GM12878 (cell line): ENCODE measurements at regions not wholly inside any gene's neighbourhood (a gene's known extent, or its start where the extent isn't known, plus 50 kb on each side); places are given as distances from the start of the nearest gene placed in this dataset.

Source experiments
- ATAC-seq: fragments of 200-7000 bp; cut with Tn5 transposase; 3 replicates; pipeline ENCODE4 v1.9.1; 2020; ENCODE audit warnings: mild to moderate bottlenecking, moderate library complexity
- BruUV-seq: library from RNA; stranded (reverse); fragments of 400-500 nt; replicated peaks from 2 replicates; lab custom pipeline; 2021; lab: Mats Ljungman, UMichigan
- CTCF ChIA-PET: fragments of 300-600 bp; sonication (Branson Sonifier 250); formaldehyde crosslinking; extraction: SDS; loops from one replicate; lab custom pipeline; 2021; ENCODE audit warnings: inconsistent platforms; lab: Yijun Ruan, JAX
- POLR2A ChIA-PET: fragments of 350-600 bp; formaldehyde crosslinking; extraction: SDS; loops from one replicate; lab custom pipeline; 2021; ENCODE audit warnings: inconsistent platforms; lab: Charles Lee
- RAD21 ChIA-PET: fragments of 300-600 bp; sonication (Branson Sonifier 250); formaldehyde crosslinking; loops from one replicate; lab custom pipeline; 2023; ENCODE audit warnings: antibody characterized with exemption; ENCODE audit not compliant: unreplicated experiment; lab: Charles Lee
- SMC1A ChIA-PET: fragments of 300-600 bp; sonication (Branson Sonifier 250); formaldehyde crosslinking; loops from one replicate; lab custom pipeline; 2023; ENCODE audit not compliant: unreplicated experiment, uncharacterized antibody; lab: Charles Lee
- DNase-seq: peaks from one replicate; pipeline ENCODE4 v3.0.0-alpha.2; 2011; ENCODE audit warnings: low read depth, low spot score
- FAIRE-seq: peaks from 3 replicates; lab custom pipeline; 2011; peaks lifted over from hg19 to GRCh38; lab: Jason Lieb, UNC
- H2AFZ ChIP-seq: 2 replicates; pipeline ENCODE4 v1.6.0; 2011; ENCODE audit warnings: low read depth, low read length, control low read depth; ENCODE audit not compliant: control insufficient read depth
- H3K27ac ChIP-seq: 2 replicates; pipeline ENCODE4 v1.5.1; 2011; ENCODE audit warnings: control low read depth; ENCODE audit not compliant: control insufficient read depth, insufficient read depth
- H3K27me3 ChIP-seq, 2 experiments: replicated peaks in 1 of 2; 2 replicates each; pipeline versions ENCODE4 v1.6.0 to v1.6.1; 2011; ENCODE audit warnings: low read length in 1 of 2; ENCODE audit not compliant: control insufficient read depth in 2 of 2, insufficient read depth in 2 of 2
- H3K36me3 ChIP-seq, 2 experiments: 2 replicates each; pipeline ENCODE4 v1.5.1; 2011; ENCODE audit warnings: low read length in 1 of 2; ENCODE audit not compliant: control insufficient read depth in 2 of 2, insufficient read depth in 2 of 2
- H3K4me1 ChIP-seq: 2 replicates; pipeline ENCODE4 v1.6.1; 2011; ENCODE audit warnings: mild to moderate bottlenecking, low read length, moderate library complexity, mixed read lengths; ENCODE audit not compliant: control insufficient read depth, insufficient read depth
- H3K4me2 ChIP-seq: 2 replicates; pipeline ENCODE4 v1.6.0; 2011; ENCODE audit warnings: control low read depth; ENCODE audit not compliant: control insufficient read depth, insufficient read depth
- H3K4me3 ChIP-seq: fragments of 200-600 bp; sonication (generic); 2 replicates; pipeline ENCODE4 v1.5.1; 2016
- H3K79me2 ChIP-seq: 2 replicates; pipeline ENCODE4 v1.6.0; 2011; ENCODE audit warnings: low read length; ENCODE audit not compliant: control insufficient read depth, insufficient read depth
- H3K9ac ChIP-seq: 2 replicates; pipeline ENCODE4 v1.8.0; 2011; ENCODE audit warnings: low read length, control low read depth, mixed read lengths; ENCODE audit not compliant: control insufficient read depth, insufficient read depth
- H3K9me3 ChIP-seq: replicated peaks from 3 replicates; pipeline ENCODE4 v1.5.1; 2011; ENCODE audit warnings: mild to moderate bottlenecking, low read length; ENCODE audit not compliant: control insufficient read depth, insufficient read depth
- H4K20me1 ChIP-seq: 2 replicates; pipeline ENCODE4 v1.6.0; 2011; ENCODE audit not compliant: control insufficient read depth, insufficient read depth
- BCL3 ChIP-seq: IDR thresholded peaks from 2 replicates; pipeline ENCODE4 v1.6.1; 2011; ENCODE audit warnings: borderline replicate concordance, low read depth, mild to moderate bottlenecking, moderate library complexity, low read length; ENCODE audit not compliant: insufficient read depth, poor library complexity, severe bottlenecking
- CBX5 ChIP-seq: sonication (generic); IDR thresholded peaks from 2 replicates; pipeline ENCODE4 v1.6.1; 2016; ENCODE audit warnings: low read depth, moderate library complexity, mild to moderate bottlenecking, inconsistent platforms
- CHD4 ChIP-seq: fragments of 200-600 bp; sonication (generic); IDR thresholded peaks from 2 replicates; pipeline ENCODE4 v1.6.1; 2016; ENCODE audit warnings: mild to moderate bottlenecking
- CREB1 ChIP-seq: IDR thresholded peaks from 2 replicates; pipeline ENCODE4 v1.6.1; 2012; ENCODE audit warnings: low read depth, mild to moderate bottlenecking, inconsistent platforms
- HDAC2 ChIP-seq: fragments of 200-600 bp; sonication (generic); IDR thresholded peaks from 2 replicates; pipeline ENCODE4 v1.6.1; 2017
- HDGF ChIP-seq: fragments of 450-650 bp; IDR thresholded peaks from 2 replicates; pipeline ENCODE4 v1.6.1; 2016; ENCODE audit warnings: antibody characterized with exemption
- IRF4 ChIP-seq: IDR thresholded peaks from 2 replicates; pipeline ENCODE4 v1.6.1; 2011; ENCODE audit warnings: low read depth, low read length
- MEF2B ChIP-seq: fragments of 450-650 bp; IDR thresholded peaks from 2 replicates; pipeline ENCODE4 v1.6.1; 2018; ENCODE audit warnings: mild to moderate bottlenecking, moderate library complexity; ENCODE audit not compliant: partially characterized antibody, poor library complexity, severe bottlenecking
- MYB ChIP-seq: fragments of 150-350 bp; IDR thresholded peaks from 2 replicates; pipeline ENCODE4 v1.6.1; 2014; ENCODE audit warnings: mild to moderate bottlenecking, low read depth, low read length, borderline replicate concordance
- PAX8 ChIP-seq: fragments of 450-650 bp; IDR thresholded peaks from 2 replicates; pipeline ENCODE4 v1.6.1; 2017; ENCODE audit warnings: mild to moderate bottlenecking, moderate library complexity
- PKNOX1 ChIP-seq: fragments of 450-650 bp; IDR thresholded peaks from 2 replicates; pipeline ENCODE4 v1.6.1; 2016; ENCODE audit warnings: mild to moderate bottlenecking
- RB1 ChIP-seq: fragments of 450-650 bp; formaldehyde crosslinking; IDR thresholded peaks from 2 replicates; pipeline ENCODE4 v1.6.1; 2017; ENCODE audit warnings: mild to moderate bottlenecking, borderline replicate concordance
- RCOR1 ChIP-seq: conservative IDR thresholded peaks from 2 replicates; pipeline ENCODE4 v1.6.1; 2012; ENCODE audit warnings: low read depth, low read length, improper control_type of control experiment
- SMAD1 ChIP-seq: fragments of 450-650 bp; IDR thresholded peaks from 2 replicates; pipeline ENCODE4 v1.6.1; 2018; ENCODE audit warnings: mild to moderate bottlenecking, low read depth; ENCODE audit not compliant: partially characterized antibody
- SMAD5 ChIP-seq: IDR thresholded peaks from 2 replicates; pipeline ENCODE4 v1.6.1; 2016; ENCODE audit warnings: antibody characterized with exemption, low read depth
- SUZ12 ChIP-seq: fragments of 200-600 bp; sonication (generic); IDR thresholded peaks from one replicate; pipeline ENCODE4 v1.6.1; 2018; ENCODE audit warnings: antibody characterized with exemption, mild to moderate bottlenecking; ENCODE audit not compliant: unreplicated experiment
- WRNIP1 ChIP-seq: IDR thresholded peaks from 2 replicates; pipeline ENCODE4 v1.6.1; 2011; ENCODE audit warnings: low read depth, low read length, improper control_type of control experiment, borderline replicate concordance
- ZNF687 ChIP-seq: fragments of 450-650 bp; IDR thresholded peaks from 2 replicates; pipeline ENCODE4 v1.6.1; 2017; ENCODE audit warnings: mild to moderate bottlenecking, moderate library complexity
- WGBS: methylation state at CpG from one replicate; pipeline ENCODE4 v1.1.6; 2016; ENCODE audit warnings: low lambda C conversion rate; ENCODE audit not compliant: insufficient replicate concordance, insufficient coverage; ENCODE audit errors: missing lambda C conversion rate; 5-methylcytosine and 5-hydroxymethylcytosine counted together
- in situ Hi-C: fragments of 300-500 bp; cut with MboI; formaldehyde crosslinking; loops from 9 replicates; pipeline ENCODE4 v1.14.3; 2018; ENCODE audit warnings: mixed read lengths
- intact Hi-C: fragments of 100-400 bp; cut with micrococcal nuclease; formaldehyde crosslinking; loops from one replicate; pipeline ENCODE4 v1.14.2; 2022; ENCODE audit not compliant: unreplicated experiment

- Histone ChIP-seq H3K4me3 (no peak overlapping the region), H3K36me3 (no peaks in the 10 kb centered on the region), H3K9ac (no peak overlapping the region), H3K4me2 (no peak overlapping the region), H4K20me1 (no peaks in the 10 kb centered on the region), H2AFZ (no peak overlapping the region), H3K27me3 (no peaks in the 10 kb centered on the region), H3K79me2 (no peaks in the 10 kb centered on the region), H3K27ac (no peak overlapping the region), H3K9me3 (no peaks in the 10 kb centered on the region), H3K4me1 (no peaks in the 10 kb centered on the region)
- WGBS: 23% methylated on average over 3 of the region's 3 CpGs
- ATAC-seq (no peak), FAIRE-seq (no peak), DNase-seq (no peak)
- TF ChIP-seq RCOR1 (no peak), SMAD1 (no peak), CREB1 (no peak), MEF2B (no peak), MYB (no peak), IRF4 (no peak), SUZ12 (no peak), WRNIP1 (no peak), RB1 (no peak), HDGF (no peak), PKNOX1 (no peak), CHD4 (no peak), CBX5 (no peak), BCL3 (no peak), HDAC2 (no peak), PAX8 (no peak), SMAD5 (no peak), ZNF687 (no peak)
- CTCF ChIA-PET: no interaction called here
- POLR2A ChIA-PET: no interaction called here
- in situ Hi-C loops: no loop called here
- RAD21 ChIA-PET: no interaction called here
- intact Hi-C loops: no loop called here
- BruUV-seq: no TSS peak
- SMC1A ChIA-PET: no interaction called here
These were observed 69.2 kb upstream of the FAM9A start for GRCh38 chrX:8870411-8870810.
